ENCODE measurements at regions not wholly inside any gene's neighbourhood (a gene's known extent, or its start where the extent isn't known, plus 50 kb on each side); places are given as distances from the start of the nearest gene placed in this dataset.

DNA sequence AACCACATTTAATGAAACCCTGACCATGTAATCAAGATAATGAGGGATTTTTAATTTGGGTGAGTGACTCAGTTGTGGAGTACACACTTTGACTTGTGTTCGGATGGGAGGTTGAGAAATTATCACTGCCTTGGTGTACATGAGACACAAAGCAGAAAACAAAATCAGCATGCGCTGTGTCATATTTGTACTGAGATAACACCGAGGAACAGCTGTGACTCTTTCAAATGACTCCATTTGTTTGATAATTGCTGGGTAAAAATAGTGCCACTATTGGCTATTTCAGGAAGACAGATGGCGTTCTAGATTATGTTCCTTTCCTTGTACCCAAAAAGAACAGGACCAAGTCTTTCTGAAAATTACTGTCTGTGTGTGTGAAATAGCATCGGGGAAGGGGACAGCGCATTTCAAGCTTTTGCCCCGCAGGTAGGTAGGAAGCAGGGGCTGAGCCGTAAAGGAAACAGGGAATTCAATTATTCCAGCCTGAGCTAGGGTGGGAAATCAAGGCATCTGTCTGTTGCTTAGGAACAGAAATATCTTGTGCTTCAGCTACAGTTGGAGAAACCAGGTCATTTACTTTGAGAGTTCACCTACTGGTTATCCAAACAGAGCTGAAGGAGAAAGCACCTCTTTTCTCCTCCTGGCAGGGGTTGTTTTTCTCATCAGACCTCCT lies 114.3 kb downstream of the SNAPC1 start:
- FAIRE-seq (no peak), DNase-seq (ENCODE audit: low read depth) (no peak)
- Histone ChIP-seq H3K36me3 (ENCODE audit: control insufficient read depth, insufficient read depth, low read length) (no peaks in the 10 kb centered on the region), H3K27me3 (ENCODE audit: control insufficient read depth, insufficient read depth, low read length) (peaks cover 12% of the 10 kb centered on the region), H3K4me3 (ENCODE audit: low read depth, low read length) (no peak overlapping the region)
- TF ChIP-seq, protein P1, sequence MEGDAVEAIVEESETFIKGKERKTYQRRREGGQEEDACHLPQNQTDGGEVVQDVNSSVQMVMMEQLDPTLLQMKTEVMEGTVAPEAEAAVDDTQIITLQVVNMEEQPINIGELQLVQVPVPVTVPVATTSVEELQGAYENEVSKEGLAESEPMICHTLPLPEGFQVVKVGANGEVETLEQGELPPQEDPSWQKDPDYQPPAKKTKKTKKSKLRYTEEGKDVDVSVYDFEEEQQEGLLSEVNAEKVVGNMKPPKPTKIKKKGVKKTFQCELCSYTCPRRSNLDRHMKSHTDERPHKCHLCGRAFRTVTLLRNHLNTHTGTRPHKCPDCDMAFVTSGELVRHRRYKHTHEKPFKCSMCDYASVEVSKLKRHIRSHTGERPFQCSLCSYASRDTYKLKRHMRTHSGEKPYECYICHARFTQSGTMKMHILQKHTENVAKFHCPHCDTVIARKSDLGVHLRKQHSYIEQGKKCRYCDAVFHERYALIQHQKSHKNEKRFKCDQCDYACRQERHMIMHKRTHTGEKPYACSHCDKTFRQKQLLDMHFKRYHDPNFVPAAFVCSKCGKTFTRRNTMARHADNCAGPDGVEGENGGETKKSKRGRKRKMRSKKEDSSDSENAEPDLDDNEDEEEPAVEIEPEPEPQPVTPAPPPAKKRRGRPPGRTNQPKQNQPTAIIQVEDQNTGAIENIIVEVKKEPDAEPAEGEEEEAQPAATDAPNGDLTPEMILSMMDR (IDR thresholded peaks at IDR 0.05; ENCODE audit: insufficient read depth, low read length, severe bottlenecking), result no peak

DNA sequence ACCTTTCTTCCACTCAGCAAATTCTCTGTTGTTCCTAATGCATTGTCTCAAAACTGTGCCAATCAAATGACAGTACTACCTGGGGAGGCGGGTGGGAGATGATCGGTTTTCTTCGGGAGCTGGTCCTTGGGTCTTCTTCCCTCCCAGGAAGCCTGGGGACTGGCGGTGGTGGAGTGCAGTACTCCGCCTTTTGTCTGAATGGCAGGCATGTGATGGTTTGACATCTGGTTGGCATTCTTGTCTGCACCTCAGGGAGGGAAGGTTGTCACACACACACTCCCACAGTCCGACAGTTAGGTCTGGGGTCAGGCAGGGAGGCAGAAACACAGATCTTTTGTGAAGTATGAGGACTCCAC lies 114.8 kb downstream of the SNAPC1 start:
- H3K36me3 ChIP-seq (ENCODE audit: control insufficient read depth, insufficient read depth, low read length), result no peaks in the 10 kb centered on the region
- TF ChIP-seq, protein P1 (IDR thresholded peaks at IDR 0.05; ENCODE audit: insufficient read depth, low read length, severe bottlenecking), result no peak
- H3K4me3 ChIP-seq (ENCODE audit: low read depth, low read length), result no peak overlapping the region
- DNase-seq (ENCODE audit: low read depth) (no peak), FAIRE-seq (no peak)
- peaks cover 12% of the 10 kb centered on the region for H3K27me3 ChIP-seq (ENCODE audit: control insufficient read depth, insufficient read depth, low read length)

DNA sequence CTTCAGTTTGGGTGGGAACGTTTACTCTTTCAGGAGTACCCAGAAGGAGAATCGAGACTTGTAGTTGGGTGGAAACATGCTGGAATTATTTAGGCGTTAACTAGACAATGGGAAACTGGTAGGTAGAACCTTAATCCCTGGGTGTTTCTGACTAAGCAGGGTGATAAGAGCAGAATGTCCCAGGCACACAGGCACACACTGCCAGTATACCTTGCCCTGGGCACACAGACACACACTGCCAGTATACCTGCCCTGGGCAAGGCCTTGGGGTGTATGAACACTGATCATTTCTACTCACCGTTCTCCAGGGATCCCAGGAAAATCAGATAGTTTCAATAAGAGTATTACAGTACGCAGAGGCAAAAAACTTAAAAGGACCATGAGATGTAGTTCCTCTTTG lies 115.5 kb downstream of the SNAPC1 start:
- TF ChIP-seq, protein P1 (IDR thresholded peaks at IDR 0.05; ENCODE audit: insufficient read depth, low read length, severe bottlenecking), result no peak
- peaks cover 12% of the 10 kb centered on the region for H3K27me3 ChIP-seq (ENCODE audit: control insufficient read depth, insufficient read depth, low read length)
- FAIRE-seq (no peak), DNase-seq (ENCODE audit: low read depth) (no peak)
- no peak overlapping the region for H3K4me3 ChIP-seq (ENCODE audit: low read depth, low read length)
- no peaks in the 10 kb centered on the region for H3K36me3 ChIP-seq (ENCODE audit: control insufficient read depth, insufficient read depth, low read length)

DNA sequence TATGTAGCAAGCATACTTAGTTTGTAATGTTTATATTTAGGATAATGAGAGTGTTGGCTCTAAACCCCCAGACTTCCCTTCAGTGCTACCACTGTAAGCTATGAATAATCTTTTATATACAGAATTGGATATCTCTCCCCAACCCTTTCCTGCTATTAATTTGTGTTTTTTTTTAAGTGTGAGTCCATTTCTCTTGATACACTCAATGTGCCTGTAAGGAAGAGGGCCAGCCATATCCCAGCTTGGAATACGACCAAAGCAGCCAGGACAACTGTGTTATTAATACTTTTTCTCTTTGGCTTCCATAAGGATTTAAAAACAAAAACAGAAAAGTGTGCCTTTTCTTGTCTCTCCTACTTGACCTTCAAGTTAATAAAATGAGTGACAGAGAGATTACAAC lies 116.7 kb downstream of the SNAPC1 start:
- TF ChIP-seq, protein P1 (IDR thresholded peaks at IDR 0.05; ENCODE audit: insufficient read depth, low read length, severe bottlenecking), result no peak
- Histone ChIP-seq H3K4me3 (ENCODE audit: low read depth, low read length) (no peak overlapping the region), H3K27me3 (ENCODE audit: control insufficient read depth, insufficient read depth, low read length) (peaks cover 12% of the 10 kb centered on the region), H3K36me3 (ENCODE audit: control insufficient read depth, insufficient read depth, low read length) (no peaks in the 10 kb centered on the region)
- DNase-seq (ENCODE audit: low read depth), result no peak
- FAIRE-seq, result no peak

DNA sequence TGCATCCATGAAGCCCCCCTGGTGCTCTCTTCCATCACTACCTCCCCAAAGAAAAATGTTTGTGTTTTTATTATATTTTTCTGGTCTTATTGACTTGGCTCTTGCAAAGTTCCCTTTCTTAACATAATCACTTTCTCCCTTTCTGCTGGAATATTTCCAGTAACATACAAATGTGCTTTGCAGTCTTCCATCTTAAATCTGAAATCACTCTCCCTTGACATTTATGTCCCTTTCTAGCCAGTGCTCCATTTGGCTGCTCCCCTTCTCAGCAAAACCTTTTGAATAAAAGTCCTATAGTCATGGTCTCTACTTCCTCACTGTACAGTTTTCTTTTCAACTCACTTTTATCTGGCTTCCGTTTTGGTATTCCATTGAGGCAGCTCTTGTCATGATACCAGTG lies 118.8 kb downstream of the SNAPC1 start:
- TF ChIP-seq, protein P1 (IDR thresholded peaks at IDR 0.05; ENCODE audit: insufficient read depth, low read length, severe bottlenecking), result no peak
- DNase-seq (ENCODE audit: low read depth) (no peak), FAIRE-seq (no peak)
- Histone ChIP-seq H3K36me3 (ENCODE audit: control insufficient read depth, insufficient read depth, low read length) (no peaks in the 10 kb centered on the region), H3K27me3 (ENCODE audit: control insufficient read depth, insufficient read depth, low read length) (peaks cover 9% of the 10 kb centered on the region), H3K4me3 (ENCODE audit: low read depth, low read length) (no peak overlapping the region)

DNA sequence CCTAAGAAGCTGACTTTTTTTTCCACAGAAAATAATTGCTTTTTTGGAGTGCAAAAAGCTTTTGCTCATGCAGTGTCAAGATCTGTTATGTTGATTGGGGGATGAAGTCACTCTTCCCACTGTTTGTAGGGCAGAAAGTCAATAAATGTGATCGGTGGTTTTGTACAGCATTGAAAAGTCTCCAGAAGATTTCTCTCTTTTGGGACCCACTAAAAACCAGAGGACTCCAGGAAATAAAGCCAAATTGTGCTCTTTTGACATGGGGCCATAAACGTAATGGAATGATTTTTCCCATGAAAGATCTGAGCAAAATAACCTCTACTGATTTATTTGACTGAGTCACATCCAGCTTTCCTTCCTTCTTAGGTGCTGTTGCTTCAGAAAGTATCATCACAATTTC lies 122.5 kb downstream of the SNAPC1 start:
- H3K36me3 ChIP-seq (ENCODE audit: control insufficient read depth, insufficient read depth, low read length), result no peaks in the 10 kb centered on the region
- TF ChIP-seq, protein P1 (IDR thresholded peaks at IDR 0.05; ENCODE audit: insufficient read depth, low read length, severe bottlenecking), result no peak
- FAIRE-seq (no peak), DNase-seq (ENCODE audit: low read depth) (no peak)
- H3K4me3 ChIP-seq (ENCODE audit: low read depth, low read length), result no peak overlapping the region
- peaks cover 2% of the 10 kb centered on the region for H3K27me3 ChIP-seq (ENCODE audit: control insufficient read depth, insufficient read depth, low read length)

All from bronchial epithelial cell (primary cell).